CD4-positive, alpha-beta T cell treated with Interleukin-10 for 1 hour (primary cell): ENCODE measurements at regions not wholly inside any gene's neighbourhood (a gene's known extent, or its start where the extent isn't known, plus 50 kb on each side); places are given as distances from the start of the nearest gene placed in this dataset.
"Not testable (repeated sequence)": the region's sequence is repeated elsewhere in the genome, so short reads cannot be mapped to it uniquely, and the experiment has no call there.

ENCODE experiments used
- DNase-seq: peaks from one replicate; pipeline ENCODE4 v3.0.0-alpha.2; 2020

DNA sequence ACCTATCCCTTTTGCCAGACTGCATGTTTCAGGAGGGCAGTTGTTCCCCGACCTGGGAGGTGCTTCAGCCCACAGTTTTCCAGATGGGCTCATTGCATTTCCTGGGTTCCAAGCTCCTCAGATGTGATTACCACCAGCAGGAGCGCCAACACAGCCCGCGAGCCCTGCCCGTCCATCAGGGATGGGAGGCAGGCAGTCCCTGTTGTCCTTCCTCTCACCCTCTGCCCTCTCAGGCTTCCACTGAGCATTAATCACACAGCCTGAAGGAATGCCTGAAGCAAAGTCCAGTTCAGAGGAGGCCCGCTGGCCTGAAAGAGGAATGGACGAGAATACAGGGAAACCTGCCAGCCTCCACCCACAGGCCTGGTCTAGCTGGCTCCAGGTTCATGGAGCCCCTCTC lies 256.3 kb upstream of the SDK2 start:
- DNase-seq = no peak

DNA sequence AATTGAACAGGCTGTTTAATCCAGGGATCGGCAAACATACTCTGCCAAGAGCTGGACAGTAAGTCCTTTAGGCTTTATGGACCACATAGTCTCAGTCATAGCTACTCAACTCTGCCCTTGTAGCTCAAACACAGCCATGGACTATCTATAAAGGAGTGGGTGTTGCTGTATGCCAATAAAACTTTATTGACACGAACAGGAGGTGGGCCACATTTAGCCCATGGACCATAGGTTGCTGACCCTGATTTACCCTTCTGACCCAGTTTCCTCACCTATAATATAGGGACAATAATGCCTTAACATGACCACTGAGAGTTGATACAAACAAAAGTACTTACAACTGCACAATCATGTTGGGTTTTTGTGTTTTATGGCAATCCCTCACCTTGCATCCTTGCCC lies 257.0 kb upstream of the SDK2 start:
- DNase-seq = no peak

DNA sequence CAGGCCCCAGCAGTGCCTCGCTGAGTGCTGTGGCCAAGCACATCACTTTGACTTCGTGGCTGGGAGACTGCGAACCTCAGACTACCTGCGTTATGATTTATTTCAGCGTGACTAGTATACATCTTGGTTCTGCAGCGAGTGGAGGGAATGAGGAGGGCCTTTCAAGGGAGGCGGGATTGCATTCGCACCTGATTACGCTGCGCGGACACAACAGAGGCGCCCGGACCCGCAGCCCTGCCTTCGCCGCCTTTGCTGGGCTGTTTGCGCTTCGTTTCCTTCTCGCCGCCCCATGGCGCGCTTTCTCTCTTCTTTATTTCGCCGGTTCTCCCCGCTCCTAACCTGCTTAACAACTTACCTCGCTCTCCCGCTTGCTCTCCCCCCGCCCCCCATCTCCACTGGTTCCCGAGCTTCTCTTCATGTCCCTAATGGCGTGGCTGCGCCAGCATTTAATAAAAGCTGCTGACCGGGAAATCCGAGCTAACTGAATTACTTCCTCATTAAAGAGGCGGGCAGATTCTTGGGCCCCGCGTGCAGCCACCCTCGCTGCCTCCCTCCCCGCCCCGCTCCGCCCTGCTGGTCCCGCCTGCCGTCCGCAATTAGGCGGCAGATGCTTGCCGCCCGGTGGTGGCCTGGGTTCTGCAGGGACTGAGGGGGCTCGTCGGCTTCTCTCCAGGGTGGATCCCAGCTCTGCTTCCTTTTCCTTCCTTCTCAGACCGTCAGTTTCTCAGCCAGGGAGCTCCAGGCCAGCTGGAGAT lies 257.6 kb upstream of the SDK2 start:
- peak; percentile 11 for DNase-seq

DNA sequence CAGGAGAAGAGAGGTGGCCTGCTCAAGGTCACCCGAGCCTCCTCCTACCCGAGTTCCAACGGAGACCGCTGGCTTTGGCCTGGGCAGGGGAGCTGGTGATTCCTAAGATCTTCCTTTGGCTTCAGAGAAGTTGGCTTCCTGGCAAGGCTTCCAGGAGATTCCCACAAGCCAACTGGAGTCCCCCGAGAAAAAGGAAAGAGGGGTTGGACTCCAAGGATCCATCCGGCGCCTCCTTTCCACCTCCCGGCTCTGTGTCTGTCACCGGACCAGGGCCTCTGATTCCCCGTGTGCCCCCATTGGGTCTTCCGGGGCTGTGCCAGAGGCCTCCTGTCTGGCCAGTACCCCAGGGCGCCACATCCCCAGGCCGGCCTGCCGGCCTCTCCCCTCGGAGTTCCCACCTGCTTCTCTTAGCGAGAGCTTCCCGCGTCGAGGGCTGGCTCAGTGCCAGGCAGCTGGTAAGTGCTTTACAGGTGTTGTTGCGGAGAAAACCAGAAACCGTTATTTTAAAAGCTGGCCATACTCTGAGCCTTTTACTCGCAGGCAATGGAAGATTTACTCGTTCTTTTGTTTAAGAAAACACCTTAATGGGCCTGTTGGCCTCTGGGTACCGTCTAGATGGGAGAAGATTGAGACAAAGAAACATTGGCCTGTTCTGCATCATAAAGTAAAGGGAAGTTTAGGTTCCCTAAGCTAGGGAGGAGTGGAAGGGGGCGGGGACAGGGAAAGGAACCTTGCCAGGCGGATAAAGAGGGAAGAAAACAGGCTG lies 258.4 kb upstream of the SDK2 start:
- no peak for DNase-seq

DNA sequence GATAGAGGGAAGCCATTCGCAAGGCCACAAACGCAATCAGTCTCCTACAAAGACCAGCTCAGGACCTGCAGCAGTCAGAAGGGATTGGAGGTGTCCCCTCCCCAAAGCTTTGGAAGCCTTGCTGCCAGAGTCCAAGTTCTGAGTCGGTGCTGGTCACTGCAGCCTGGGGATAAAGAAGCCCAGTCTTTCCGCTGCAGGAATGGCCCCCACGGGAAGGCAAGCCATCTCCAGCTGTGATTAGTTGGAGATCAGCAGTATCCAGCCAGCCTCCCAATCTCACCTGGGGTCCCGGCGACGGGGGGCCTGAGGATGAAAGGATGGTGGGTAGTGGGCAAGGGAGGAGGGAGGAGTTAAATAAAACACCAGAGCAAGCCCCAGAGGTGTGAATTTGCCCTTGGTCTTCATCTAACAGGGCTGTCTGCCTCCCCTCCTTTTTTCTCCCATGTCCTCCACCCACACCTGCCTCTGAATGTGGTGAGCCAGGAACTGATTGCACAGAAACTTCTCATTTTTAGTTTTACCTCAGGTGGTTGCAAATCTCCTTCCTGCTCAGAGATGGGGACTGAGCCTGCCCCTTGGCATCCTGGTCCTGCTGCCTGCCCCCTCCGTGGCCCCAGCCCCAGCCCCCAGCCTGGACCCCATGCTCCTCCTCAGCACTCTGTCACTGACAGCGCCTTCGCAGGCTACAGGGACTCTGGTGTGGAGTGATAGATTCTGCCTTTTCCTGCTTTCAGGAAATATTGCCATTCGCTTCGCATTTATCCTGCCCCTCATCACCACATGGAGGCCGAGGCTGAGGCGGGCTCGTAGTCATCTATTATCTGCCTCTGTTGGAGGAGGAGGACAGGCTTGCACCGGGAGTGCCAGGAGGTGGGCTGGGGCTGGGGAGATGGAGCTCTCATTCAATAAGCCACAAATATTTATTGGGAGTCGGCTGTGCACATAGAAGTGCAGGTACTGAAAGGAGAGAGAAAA lies 262.9 kb upstream of the SDK2 start:
- no peak for DNase-seq

DNA sequence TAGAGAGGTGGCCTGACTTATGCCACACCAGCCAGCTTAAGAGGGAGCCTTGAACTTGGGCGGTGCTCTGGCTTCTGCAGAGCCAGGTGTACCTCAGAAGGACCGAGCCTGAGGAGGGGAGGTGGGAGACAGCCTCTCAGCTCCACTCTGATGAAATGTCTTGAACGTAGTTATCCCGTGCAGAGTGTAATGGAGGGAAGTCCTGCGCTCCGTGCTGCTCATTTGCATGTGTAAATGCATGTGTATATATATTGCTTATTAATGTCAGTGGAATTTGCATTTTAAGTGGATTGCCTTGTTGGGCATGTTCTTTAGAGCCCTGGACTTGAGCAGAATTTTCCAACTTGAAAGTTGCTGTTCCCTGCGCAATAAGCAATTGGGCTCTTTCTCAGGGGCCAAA lies 264.9 kb upstream of the SDK2 start:
- no peak for DNase-seq

DNA sequence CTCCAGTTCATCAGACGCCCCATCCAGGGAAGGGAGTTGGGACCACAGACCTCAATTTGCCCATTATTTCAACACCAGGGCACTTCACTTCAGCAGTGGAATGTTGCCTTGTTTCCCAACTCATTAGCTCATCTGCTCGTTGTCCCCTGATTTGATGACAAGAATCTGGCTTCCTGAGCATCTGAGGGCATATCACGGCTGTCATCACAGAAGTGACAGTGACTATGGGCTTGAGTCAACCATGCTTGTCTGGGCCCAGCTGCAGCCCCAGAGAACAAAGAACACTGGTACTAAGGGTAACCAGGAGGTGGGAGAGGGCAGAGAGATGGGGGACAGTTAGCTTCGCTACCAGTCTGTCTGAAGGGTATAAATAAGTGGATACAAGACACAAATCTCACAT lies 266.0 kb upstream of the SDK2 start:
- DNase-seq = no peak

DNA sequence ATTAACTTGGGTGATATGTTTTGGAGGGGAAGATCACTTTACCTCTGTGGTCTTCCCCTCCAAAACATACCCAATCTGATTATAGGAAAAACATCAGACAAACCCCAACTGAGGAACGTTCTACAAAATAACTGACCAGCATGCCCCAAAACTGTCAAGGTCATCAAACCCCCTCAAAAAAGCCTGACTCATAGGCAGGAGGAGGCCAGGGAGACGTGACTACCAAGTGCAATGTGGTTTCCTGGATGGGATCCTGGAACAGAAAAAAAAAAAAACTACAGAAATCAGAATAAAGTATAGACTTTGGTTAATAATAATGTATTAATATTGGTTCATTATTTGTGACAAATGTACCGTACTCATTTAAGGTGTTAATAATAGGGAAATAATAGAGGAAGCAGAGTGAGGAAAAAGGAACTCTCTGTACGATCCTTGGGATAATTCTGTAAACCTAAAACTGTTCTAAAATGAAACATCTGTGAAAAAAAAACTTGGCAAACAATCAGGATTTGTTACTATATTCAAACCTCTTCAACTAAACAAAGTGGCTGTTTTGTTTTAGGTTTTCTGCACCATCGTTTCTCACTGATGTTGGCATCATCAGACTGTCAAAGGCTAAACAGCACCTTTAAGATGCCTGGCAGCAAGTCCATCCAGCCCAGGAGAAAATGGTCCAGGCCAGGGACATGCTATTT lies 266.7 kb upstream of the SDK2 start:
- DNase-seq = no peak

DNA sequence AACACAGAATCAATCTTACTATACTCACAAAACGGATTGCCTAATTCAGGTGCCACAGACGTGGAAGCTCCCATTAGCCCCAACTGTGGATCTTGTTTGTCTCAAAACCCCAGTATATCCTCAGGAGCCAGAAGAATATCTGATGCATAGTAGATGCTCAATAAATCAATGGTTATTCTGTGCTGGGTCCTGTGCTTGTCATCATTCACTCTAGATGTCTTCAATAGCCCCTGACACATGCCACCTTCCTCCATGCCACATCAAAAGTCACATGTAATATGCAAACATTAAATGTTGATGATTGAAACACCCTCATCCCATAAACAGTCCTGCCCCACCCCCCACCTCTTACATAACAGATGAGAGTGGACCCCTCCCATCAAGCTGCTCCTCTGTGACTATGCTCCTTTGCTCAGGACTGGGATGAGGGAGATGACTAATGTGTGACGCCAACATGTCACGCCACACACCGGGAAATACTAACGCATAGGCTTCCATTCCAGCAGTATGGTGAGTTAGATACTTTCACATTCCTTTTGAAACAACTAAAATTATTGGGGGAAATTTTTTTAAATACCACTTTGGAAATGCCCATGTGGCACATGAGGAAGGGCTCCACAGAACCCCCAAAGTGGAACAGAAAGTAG lies 267.6 kb upstream of the SDK2 start:
- DNase-seq = no peak

DNA sequence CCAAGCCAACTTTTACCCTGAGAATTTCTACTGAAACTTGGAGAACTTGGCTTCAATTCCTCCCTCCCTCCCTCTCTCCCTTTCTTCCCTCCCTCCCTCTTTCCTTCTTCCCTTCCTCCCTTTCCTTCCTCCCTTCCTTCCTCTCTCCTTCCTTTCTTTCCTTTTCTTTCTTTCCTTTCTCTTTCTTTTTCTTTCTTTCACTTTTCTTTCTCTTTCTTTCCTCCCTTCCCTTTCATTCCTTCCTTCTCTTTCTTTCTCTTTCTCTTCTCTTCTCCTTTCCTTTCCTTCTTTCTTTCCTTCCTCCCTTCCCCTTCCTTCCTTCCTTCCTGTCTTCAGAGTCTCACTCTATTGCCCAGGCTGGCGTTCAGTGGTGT lies 268.1 kb upstream of the SDK2 start:
- no peak for DNase-seq

DNA sequence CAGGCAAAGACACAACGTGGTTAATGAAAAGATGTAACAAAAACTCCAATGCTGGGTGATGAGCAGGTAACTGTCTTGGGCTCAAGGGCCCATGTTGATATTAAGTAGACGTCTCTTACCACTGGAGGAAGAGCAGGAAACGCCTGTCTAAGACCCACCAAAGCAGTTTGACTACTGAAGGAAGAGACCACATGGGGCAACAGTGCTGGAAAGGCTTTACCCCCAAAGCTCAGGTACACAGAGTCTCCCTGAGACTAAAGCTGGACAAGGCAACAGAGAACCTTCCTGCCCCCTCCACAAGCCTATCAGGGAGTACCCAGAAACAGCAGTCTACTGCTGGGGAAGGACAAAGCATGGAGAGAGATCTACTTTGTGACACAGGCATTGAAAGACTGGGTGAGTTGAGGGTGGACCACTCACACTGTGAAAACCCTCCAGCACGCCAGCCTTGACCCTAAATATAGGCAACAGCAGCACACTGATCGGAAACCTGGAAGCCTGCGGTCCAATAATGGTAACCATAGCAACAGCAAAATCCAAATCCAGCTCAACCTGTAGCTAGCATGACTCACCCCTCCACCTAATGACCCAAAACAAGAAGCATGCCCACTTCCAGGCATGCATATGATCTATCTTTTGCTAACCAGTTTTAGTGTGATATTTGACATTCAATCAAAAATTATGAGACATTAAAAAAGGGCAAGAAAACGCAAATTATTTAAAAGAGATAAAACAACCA lies 270.5 kb upstream of the SDK2 start:
- no peak for DNase-seq

DNA sequence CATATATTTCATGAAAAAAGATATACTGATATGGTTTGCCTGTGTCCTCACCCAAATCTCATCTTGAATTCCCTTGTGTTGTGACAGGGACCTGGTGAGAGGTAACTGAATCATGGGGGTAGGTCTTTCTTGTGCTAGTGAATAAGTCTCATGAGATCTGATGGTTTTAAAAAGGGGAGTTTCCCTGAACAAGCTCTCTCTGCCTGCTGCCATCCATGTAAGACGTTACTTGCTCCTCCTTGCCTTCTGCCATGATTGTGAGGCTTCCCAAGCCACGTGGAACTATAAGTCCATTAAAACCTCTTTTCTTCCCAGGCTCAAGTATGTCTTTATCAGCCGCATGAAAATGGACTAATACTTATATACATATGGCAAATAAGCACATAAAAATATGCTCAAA lies 274.8 kb upstream of the SDK2 start:
- DNase-seq = not testable (repeated sequence)

DNA sequence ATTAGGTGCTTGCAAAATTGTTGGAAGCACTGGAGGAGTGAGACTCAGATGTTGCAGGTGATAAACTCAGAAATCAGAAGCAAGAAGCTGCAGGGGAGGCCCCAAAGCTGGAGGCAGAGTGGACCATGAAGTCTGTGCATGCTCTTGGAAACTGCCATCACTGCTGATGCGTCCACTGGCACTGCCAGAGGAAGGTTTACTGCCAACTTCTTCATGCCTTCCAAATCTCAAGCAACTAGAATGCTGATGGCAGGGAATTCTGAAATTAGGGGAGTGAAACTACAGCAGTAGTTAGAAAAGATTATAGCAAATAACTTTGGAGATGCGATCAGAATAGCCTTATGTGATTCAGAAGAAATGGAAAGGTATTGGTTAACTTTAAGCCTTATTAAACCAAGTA lies 277.1 kb upstream of the SDK2 start:
- no peak for DNase-seq

DNA sequence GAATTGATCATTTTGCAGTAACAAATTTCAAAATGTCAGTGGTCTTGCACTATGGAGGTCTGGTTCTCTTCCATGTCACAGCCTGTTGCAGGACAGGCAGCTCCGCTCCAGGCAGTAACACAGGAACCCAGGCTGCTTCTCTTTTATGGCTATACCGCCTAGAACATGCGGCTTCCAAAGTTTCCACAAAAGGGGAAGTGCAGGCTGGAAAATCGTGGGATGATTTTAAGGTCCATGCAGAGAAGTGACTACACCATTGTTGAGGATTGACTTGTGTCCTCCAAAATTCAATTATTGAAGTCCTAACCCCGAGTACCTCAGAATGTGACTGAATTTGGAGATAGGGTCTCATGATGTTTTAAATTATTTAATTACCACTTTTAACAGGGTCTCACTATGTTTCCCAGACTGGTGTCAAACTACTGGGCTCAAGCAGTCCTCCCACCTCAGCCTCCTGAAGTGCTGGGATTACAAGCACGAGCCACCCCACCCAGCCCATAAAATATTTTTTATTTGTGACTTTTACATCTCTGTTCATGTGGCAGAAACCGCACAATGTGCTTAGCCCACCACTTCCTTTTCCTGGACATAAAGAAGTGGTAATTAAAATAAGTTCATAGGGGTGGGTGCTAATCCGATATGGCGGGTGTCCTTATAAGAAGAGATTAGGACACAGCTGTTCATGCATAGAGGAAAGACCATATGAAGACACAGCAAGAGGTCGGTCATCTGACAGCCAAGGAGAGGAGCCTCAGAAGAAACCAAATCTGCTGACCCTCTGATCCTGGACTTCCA lies 279.2 kb upstream of the RPL38 start:
- DNase-seq = no peak

DNA sequence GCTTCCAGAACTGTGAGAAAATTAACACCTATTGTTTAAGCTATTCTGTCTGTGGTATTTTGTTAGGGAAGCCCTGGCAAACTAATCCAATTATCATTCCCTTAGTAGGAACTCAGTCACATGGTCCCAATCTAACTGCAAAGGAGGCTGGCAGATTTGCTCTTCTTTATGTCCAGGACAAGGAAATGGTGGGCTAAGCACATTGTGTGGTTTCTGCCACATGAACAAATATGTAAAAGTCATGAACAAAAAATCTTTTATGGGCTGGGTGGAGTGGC lies 278.6 kb upstream of the RPL38 start:
- no peak for DNase-seq

DNA sequence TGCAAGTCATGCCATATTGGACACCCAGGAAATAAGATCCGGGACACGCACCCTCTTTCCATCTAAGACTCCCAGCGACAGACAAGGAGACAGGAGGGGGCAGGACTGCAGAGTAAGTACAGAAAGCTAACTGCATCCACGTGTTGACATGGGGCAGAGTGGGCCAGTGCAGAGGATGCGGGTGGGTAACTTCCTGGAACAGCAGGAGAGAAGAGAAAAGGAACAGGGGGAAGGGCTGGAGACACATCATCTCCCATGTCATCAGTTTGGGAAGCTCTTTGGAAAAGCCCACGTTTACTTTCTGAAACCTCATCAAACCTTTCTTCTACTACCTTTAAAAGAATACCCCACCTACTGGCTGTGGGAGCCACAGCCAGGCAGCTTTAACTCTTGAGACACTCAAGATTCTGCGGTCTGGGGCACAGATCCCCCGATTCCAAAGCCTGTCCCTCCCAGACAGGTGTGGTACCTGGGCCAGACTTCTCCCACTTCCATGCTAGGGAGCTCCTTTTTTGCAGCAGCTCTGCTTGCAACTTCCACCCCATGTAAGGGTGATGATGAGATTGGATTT lies 273.5 kb upstream of the RPL38 start:
- no peak for DNase-seq

DNA sequence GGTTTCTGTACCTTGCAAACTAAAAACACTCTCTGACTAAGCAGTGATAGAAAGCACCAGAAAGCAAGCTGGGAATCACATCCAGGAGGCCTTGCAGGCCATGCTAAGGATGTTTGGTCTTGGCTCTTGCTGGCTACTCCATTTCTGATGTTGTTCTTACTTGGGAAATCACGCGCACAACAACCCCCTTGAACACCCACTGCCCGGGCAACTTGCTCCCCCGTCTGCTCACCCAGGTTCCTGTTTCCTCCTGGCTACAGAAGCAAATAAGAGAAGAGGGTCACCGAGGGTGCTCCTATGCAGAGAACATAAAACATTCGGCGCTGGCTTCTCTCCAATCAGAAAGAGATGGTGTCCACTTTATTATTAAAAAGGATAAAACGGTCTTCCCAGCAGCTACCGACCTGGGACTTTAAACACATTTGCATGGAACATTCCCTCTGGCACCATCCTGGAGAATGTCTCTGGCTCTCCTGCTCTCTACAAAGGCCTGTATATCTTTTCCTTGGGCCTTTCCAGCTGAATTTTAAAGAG lies 271.2 kb upstream of the RPL38 start:
- no peak for DNase-seq

DNA sequence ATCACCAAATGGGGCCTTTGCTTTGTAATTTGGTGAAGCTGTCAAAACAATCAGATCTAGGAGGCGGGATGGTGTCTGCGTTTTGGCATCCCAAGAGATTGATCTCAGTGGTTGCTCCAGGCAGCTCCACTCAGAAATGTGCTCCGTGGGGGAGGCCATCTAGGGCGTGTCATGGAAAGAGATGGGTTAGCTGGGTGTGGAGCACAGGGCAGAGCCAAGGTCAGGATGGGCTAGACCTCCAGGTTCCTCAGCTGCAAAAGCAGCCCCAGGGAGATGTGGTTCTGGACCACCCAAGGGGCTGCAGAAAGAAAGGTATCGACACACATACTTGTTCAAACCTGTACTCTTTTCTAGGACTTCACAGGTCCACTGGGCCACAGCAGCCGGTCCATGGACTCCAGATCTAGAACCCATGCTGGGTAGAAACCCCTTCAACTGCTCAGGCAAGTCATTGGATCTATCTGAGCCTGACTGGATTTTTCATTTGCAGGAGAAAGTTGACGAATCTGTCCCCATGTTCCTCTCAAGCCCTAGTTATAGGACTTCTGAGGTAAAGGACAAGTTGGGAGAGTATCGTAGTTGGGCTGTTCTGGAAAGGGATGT lies 270.2 kb upstream of the RPL38 start:
- no peak for DNase-seq

DNA sequence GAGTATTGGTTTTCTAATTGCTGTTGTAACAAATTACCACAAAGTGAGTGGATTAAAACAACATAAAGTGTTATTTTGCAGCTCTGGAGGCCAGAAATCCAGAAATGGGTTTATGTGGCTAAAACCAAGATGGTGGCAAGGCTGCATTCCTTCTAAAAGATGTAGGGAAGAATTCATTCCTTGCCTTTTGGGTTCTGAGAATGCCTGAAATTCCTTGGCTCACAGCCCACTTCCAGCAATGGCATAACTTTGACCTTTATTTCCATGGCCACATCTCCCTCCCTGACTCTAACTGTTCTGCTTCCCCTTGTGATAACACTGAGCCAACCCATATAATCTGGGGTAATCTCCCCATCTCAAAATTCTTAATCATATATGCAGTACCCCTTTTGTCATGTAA lies 269.6 kb upstream of the RPL38 start:
- no peak for DNase-seq

DNA sequence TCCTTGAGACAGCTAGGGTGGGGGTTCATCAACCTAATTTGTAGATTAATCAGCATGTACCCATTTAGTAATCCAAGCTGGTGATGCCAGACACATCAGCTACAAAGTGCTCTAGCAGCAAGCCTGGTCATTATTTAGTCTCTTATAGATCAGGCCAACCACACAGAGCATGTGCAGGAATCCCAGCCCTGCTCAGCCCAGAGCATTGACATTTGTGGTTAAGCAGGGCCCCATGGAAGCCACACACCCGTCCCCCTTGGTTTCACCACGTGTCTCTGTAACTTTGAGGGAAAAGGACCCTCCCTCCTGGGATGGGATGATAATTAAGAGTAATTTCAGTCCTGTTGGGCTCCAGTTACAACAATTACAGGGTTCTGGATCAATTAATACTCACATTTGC lies 268.8 kb upstream of the RPL38 start:
- no peak for DNase-seq
